ENCODE measurements at regions not wholly inside any gene's neighbourhood (a gene's known extent, or its start where the extent isn't known, plus 50 kb on each side); places are given as distances from the start of the nearest gene placed in this dataset.
"Not testable (repeated sequence)": the region's sequence is repeated elsewhere in the genome, so short reads cannot be mapped to it uniquely, and the experiment has no call there.

DNA sequence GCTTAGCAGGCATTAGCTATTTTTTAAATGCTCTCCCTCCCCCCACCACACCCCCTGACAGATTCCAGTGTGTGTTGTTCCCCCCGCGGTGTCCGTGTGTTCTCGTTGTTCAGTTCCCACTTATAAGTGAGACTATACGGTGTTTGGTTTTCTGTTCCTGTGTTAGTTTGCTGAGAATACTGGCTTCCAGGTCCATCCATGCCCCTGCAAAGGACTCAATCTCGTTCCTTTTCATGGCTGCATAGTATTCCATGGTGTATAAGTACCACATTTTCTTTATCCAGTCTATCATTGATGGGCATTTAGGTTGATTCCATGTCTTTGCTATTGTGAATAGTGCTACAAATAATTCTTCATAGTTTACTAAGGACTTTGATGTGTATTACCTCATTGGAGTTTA is 97.3 kb upstream of the ZEB2 start:
- TF ChIP-seq, protein P1, sequence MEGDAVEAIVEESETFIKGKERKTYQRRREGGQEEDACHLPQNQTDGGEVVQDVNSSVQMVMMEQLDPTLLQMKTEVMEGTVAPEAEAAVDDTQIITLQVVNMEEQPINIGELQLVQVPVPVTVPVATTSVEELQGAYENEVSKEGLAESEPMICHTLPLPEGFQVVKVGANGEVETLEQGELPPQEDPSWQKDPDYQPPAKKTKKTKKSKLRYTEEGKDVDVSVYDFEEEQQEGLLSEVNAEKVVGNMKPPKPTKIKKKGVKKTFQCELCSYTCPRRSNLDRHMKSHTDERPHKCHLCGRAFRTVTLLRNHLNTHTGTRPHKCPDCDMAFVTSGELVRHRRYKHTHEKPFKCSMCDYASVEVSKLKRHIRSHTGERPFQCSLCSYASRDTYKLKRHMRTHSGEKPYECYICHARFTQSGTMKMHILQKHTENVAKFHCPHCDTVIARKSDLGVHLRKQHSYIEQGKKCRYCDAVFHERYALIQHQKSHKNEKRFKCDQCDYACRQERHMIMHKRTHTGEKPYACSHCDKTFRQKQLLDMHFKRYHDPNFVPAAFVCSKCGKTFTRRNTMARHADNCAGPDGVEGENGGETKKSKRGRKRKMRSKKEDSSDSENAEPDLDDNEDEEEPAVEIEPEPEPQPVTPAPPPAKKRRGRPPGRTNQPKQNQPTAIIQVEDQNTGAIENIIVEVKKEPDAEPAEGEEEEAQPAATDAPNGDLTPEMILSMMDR (IDR thresholded peaks at IDR 0.05), result not testable (repeated sequence)
- TF ChIP-seq POLR2A (IDR thresholded peaks at IDR 0.05), result not testable (repeated sequence)

All from sigmoid colon (tissue), 3 donors.